ENCODE measurements at regions not wholly inside any gene's neighbourhood (a gene's known extent, or its start where the extent isn't known, plus 50 kb on each side); places are given as distances from the start of the nearest gene placed in this dataset.

DNA sequence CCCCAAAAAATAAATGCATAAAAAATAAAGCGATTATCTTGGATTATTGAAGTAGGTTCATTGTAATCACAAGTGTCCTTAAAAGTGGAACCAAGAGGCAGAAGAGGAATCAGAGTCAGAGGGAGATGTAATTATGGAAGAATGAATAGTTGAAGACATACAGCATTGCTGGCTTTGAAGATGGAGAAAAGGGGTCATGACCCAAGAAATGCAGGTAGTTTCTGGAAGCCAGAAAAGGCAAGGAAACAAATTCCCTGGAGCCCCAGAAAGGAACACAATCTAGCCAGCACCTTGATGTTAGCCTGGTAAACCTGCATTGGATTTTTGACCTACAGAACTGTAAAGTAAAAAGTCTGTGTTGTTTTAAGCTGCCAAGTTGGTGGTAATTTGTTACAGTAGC, 57.5 kb upstream of the PTGR2 start:
- in situ Hi-C loops (cut with MboI; ENCODE audit: low pct_unique_long_range_greater_than_20kb, low sequenced_read_pairs, unreplicated experiment), result no loop called here

DNA sequence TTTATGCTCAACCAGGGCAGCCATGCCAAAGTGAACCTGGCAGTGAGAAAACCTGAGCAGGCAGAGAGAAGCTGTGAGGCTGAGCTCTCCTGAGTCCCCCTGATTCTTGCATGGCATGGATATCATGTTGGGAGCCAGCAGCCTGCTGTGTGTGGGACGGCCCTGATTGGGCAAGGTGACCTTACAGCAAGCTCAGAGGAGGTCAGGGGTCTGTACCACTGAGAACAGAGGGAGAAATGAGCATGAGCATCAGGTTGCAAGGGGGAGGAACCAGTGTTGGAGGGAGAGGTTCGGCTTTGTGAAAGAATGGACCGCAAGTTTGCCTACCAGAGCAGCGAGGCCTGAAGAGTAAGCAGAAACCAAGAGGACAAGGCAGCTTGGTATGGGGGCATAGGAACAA, 59.1 kb upstream of the PTGR2 start:
- in situ Hi-C loops (cut with MboI; ENCODE audit: low pct_unique_long_range_greater_than_20kb, low sequenced_read_pairs, unreplicated experiment), result no loop called here
- DNase-seq (ENCODE audit: low spot score), result no peak
- TF ChIP-seq, protein P1, sequence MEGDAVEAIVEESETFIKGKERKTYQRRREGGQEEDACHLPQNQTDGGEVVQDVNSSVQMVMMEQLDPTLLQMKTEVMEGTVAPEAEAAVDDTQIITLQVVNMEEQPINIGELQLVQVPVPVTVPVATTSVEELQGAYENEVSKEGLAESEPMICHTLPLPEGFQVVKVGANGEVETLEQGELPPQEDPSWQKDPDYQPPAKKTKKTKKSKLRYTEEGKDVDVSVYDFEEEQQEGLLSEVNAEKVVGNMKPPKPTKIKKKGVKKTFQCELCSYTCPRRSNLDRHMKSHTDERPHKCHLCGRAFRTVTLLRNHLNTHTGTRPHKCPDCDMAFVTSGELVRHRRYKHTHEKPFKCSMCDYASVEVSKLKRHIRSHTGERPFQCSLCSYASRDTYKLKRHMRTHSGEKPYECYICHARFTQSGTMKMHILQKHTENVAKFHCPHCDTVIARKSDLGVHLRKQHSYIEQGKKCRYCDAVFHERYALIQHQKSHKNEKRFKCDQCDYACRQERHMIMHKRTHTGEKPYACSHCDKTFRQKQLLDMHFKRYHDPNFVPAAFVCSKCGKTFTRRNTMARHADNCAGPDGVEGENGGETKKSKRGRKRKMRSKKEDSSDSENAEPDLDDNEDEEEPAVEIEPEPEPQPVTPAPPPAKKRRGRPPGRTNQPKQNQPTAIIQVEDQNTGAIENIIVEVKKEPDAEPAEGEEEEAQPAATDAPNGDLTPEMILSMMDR (IDR thresholded peaks at IDR 0.05; ENCODE audit: extremely low read depth, insufficient read depth, missing control alignments), result no peak

More for the DNA sequence above, 57.5 kb upstream of the PTGR2 start:
- DNase-seq (ENCODE audit: low spot score), result no peak
- TF ChIP-seq, protein P1 (IDR thresholded peaks at IDR 0.05; ENCODE audit: extremely low read depth, insufficient read depth, missing control alignments), result no peak

DNA sequence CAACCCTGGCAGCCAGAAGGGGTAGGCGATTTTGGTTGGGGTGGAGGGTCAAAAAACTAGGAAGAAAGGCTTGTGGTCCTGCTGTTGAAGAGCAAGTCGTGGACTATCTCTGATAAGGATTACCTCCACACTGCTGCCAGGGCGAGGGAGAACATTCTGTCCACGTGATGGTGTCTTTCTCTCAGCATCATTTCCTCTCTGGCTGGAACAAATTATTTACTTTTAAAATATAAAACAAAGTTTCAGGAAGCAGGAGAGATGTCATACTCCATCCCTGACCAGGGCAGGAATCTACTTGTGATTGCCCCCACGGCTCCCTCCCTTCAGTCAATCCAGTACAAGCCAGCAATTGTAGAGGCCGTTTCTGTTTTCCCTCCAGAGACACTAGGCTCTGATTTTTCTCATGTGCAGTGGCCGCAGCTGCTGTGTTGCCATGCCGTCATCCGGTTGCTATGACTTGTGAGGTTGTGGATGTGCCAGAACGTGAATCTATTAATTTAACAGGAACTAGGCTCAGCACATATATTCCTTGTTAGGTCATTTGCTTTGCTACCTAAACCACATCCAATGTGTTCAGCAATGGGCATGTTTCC, 61.5 kb upstream of the PTGR2 start:
- in situ Hi-C loops (cut with MboI; ENCODE audit: low pct_unique_long_range_greater_than_20kb, low sequenced_read_pairs, unreplicated experiment), result no loop called here
- TF ChIP-seq, protein P1 (IDR thresholded peaks at IDR 0.05; ENCODE audit: extremely low read depth, insufficient read depth, missing control alignments), result no peak
- DNase-seq (ENCODE audit: low spot score), result no peak

DNA sequence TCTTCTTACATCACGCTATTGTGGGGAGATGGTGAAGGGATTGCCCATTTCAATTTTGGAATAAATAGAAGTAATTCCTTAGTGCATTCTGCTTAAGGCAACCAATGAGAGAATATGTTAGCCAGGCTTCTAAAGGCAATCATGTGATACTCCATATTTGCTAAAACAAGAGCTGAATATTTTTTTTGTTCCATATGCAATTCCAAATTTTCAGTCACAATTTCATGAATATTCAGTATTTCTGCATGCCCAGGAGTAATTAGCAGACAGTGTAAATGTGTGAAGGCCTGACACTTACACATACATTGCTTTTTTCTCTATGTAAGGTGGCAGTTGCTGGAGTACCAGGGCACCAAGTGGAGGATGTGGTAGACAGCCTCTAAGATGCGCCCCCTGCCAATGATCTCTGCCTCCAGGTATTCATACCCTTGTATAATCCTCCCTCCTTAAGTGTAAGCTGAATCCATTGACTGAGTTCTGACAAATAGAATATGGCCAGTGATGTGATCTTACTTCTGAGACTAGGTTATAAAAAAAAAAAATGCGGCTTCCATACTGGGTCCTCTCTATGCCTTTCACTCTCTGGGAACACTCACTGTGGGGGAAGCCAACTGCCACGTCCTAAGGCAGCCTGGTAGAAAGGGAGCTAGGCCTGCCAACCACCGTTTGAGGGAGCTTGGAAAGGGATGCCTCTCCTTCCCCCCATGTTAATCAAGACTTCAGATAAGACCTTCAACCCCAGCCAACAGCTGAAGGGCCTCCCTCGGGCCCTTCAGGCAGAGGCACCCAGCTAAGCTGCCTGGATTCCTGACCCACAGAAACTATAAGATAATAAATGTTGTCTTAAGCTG, 62.7 kb upstream of the PTGR2 start:
- in situ Hi-C loops (cut with MboI; ENCODE audit: low pct_unique_long_range_greater_than_20kb, low sequenced_read_pairs, unreplicated experiment), result no loop called here
- TF ChIP-seq, protein P1 (IDR thresholded peaks at IDR 0.05; ENCODE audit: extremely low read depth, insufficient read depth, missing control alignments), result no peak
- no peak for DNase-seq (ENCODE audit: low spot score)

DNA sequence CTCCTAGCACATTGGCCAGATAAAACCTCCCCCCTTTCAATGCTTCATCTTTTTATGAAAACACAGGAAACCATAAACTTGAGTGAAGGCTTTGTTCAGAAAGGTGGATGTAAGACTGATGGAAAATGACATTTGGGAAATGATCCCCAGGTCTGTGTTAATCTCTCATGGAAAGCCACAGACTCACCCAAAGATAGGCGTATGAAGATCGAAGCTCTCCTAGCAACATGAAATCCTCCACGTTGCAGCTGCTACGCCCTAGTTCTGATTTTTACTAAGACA, 63.4 kb upstream of the PTGR2 start:
- in situ Hi-C loops (cut with MboI; ENCODE audit: low pct_unique_long_range_greater_than_20kb, low sequenced_read_pairs, unreplicated experiment), result no loop called here
- no peak for DNase-seq (ENCODE audit: low spot score)
- TF ChIP-seq, protein P1 (IDR thresholded peaks at IDR 0.05; ENCODE audit: extremely low read depth, insufficient read depth, missing control alignments), result no peak

DNA sequence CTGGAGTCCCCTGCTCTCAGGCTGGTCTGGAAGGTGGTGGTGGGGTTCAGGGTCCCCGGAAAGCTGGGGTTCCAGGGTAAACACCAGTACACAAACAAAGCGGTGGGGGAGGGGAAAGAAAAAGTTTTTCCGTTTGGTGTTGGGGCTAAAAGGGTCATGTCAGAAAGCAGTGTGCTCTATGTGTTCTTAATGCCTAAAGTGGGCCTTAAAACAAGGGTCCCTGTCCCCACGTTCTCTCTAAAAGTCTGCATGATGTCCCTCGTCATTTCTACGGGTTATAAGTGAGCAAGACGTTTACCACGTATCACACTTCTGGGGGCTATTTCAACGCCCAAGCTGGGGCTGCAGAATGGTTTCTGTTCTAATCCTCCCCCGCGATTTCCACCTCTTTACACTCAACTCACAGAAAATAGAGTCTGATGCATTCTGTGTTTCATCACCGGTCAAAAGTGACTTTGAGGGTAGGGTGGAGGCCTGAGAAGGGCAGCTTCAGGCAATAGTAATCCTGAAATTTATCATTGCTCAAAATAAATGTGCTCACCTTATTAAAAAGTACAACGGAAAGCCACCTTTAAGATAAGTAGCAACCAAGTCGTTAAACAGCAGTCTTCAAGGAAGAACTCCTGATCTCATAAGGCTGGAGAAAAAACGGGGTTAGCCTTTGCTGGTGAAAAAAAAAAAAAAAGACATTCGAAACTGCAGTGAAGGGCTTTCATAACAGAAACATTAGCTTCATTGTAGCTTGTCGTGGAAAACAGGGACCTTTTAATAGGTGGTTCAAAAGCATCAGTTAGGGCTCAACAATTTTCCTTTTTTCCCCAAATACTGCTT, 63.9 kb upstream of the PTGR2 start:
- TF ChIP-seq, protein P1 (IDR thresholded peaks at IDR 0.05; ENCODE audit: extremely low read depth, insufficient read depth, missing control alignments), result no peak
- in situ Hi-C loops (cut with MboI; ENCODE audit: low pct_unique_long_range_greater_than_20kb, low sequenced_read_pairs, unreplicated experiment), result no loop called here
- DNase-seq (ENCODE audit: low spot score), result peak; percentile 60

All from GM13977 (cell line).